ENCODE measurements at regions not wholly inside any gene's neighbourhood (a gene's known extent, or its start where the extent isn't known, plus 50 kb on each side); places are given as distances from the start of the nearest gene placed in this dataset.

DNA sequence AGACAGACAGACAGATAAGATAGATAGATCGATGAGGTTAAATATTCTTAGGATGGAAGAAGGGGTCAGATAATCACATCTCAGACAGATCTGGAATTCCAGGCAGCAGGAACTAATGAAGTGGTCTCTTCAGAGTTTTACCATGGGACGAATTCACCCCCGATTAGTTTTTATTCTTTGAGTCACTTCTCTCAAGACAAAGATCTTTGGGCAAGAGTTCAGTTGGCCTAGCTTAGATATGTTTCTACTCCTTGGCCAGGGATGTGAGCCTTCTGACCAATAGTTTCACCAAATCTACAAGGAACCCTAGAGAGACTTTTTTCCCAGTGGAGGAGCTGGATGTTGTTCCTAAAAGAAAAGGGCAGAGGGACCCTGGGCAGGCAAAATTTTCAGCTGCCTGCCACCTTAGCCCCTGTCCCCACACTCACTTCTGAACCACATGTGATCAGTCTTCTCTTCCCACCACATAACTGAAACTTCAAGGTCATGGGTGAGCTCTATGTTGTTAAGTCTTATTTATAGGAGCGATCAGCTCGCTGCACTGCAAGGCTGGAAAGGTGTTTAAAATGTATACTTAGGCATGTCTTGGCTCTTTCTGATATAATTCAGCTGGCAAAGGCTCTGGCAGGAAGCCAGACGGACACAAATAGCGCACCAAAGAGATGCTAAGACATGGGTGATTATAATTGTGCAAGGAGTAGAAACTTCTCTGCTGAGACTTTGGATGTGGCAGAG lies 132.9 kb downstream of the PALM2AKAP2 start:
- Histone ChIP-seq H3K9me3 (ENCODE audit: control insufficient read depth, insufficient read depth, low read length) (no peaks in the 10 kb centered on the region), H3K27ac (ENCODE audit: low read depth, low read length) (no peak overlapping the region), H3K9ac (ENCODE audit: low read depth, low read length) (no peak overlapping the region), H3K36me3 (ENCODE audit: control insufficient read depth, insufficient read depth, low read length) (no peaks in the 10 kb centered on the region), H3K27me3 (ENCODE audit: control insufficient read depth, insufficient read depth, low read length) (no peaks in the 10 kb centered on the region), H3K4me3 (ENCODE audit: low read depth, low read length) (no peak overlapping the region), H3K4me1 (ENCODE audit: control insufficient read depth, insufficient read depth, low read length) (peaks cover 17% of the 10 kb centered on the region)

DNA sequence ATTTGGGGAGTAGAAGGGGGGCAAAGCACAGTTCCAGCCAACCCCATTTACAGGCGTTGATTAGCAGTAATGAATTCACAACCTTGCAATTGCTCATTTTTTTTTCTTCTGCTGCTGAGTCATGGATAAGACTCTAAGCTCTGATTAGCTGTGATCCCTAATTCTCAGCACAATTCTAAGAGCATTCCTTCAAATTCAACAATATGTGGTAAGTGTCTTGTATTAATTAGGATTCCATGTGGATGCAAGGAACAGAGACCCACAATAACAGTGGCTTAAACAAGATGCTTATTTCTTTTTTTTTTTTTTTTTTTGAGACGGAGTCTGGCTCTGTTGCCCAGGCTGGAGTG lies 133.4 kb downstream of the PALM2AKAP2 start:
- no peak overlapping the region for H3K4me3 ChIP-seq (ENCODE audit: low read depth, low read length)
- H3K27me3 ChIP-seq (ENCODE audit: control insufficient read depth, insufficient read depth, low read length) = no peaks in the 10 kb centered on the region
- no peak overlapping the region for H3K27ac ChIP-seq (ENCODE audit: low read depth, low read length)
- peaks cover 17% of the 10 kb centered on the region for H3K4me1 ChIP-seq (ENCODE audit: control insufficient read depth, insufficient read depth, low read length)
- H3K9ac ChIP-seq (ENCODE audit: low read depth, low read length) = no peak overlapping the region
- H3K9me3 ChIP-seq (ENCODE audit: control insufficient read depth, insufficient read depth, low read length) = no peaks in the 10 kb centered on the region
- no peaks in the 10 kb centered on the region for H3K36me3 ChIP-seq (ENCODE audit: control insufficient read depth, insufficient read depth, low read length)

DNA sequence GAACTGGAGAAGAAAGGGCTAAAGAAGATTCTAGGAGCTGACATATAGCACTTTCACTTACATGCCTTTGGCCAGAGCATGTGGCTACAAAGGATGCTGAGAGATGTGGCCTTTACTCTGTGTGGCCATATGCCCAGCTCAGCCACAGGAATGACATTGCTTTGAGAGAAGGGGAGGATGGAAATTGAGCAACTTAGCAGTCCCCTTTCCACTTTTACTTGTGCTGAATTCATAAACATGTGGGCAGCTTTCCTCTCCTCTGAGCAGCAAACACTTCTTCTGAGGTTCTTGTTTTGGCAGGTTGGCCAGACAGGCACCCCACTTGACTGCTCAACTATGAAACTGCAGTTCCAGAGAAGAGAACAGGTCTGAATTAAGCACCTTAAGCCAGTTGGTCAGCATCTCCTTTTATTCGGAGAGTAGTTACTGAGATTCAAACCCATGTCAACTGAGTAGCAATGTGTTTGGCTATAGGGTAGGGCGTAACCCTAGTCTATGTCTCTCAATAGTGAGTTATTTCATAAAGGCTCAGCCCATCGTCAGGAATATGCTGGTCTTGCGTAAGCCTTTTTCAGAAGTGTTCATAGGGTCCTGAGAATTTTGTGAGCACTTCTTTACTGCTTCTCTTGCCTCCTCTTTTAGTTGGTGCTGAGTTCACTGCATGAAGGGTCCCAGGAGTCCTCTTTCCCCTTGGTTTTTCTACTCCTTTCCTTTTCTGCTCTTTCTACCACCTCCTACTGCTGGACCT lies 134.5 kb downstream of the PALM2AKAP2 start:
- H3K36me3 ChIP-seq (ENCODE audit: control insufficient read depth, insufficient read depth, low read length) = no peaks in the 10 kb centered on the region
- H3K27me3 ChIP-seq (ENCODE audit: control insufficient read depth, insufficient read depth, low read length) = no peaks in the 10 kb centered on the region
- no peak overlapping the region for H3K4me3 ChIP-seq (ENCODE audit: low read depth, low read length)
- peaks cover 17% of the 10 kb centered on the region for H3K4me1 ChIP-seq (ENCODE audit: control insufficient read depth, insufficient read depth, low read length)
- H3K9me3 ChIP-seq (ENCODE audit: control insufficient read depth, insufficient read depth, low read length) = no peaks in the 10 kb centered on the region
- no peak overlapping the region for H3K27ac ChIP-seq (ENCODE audit: low read depth, low read length)
- H3K9ac ChIP-seq (ENCODE audit: low read depth, low read length) = no peak overlapping the region

DNA sequence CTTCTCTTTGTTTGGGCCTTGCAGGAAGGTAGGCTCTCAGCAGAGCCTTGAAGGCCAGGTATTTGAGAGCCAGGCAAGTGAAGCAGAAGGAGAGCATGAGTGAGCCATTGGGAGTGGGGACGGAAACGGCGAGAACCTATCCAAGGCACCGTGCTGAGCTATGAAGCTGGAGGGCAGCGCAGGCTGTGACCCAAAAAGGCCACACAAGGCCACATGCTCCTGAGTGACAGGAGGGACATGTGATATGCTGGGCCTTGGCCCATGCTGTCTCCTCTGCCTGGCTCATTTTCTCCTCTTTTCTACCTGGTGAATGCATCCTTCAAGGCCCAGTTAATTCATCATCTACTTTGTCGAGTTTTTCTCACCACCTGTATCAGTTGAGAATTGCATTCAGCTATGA lies 136.3 kb downstream of the PALM2AKAP2 start:
- Histone ChIP-seq H3K4me3 (ENCODE audit: low read depth, low read length) (no peak overlapping the region), H3K9me3 (ENCODE audit: control insufficient read depth, insufficient read depth, low read length) (no peaks in the 10 kb centered on the region), H3K36me3 (ENCODE audit: control insufficient read depth, insufficient read depth, low read length) (no peaks in the 10 kb centered on the region), H3K27me3 (ENCODE audit: control insufficient read depth, insufficient read depth, low read length) (no peaks in the 10 kb centered on the region), H3K27ac (ENCODE audit: low read depth, low read length) (no peak overlapping the region), H3K4me1 (ENCODE audit: control insufficient read depth, insufficient read depth, low read length) (peaks cover 13% of the 10 kb centered on the region), H3K9ac (ENCODE audit: low read depth, low read length) (no peak overlapping the region)

DNA sequence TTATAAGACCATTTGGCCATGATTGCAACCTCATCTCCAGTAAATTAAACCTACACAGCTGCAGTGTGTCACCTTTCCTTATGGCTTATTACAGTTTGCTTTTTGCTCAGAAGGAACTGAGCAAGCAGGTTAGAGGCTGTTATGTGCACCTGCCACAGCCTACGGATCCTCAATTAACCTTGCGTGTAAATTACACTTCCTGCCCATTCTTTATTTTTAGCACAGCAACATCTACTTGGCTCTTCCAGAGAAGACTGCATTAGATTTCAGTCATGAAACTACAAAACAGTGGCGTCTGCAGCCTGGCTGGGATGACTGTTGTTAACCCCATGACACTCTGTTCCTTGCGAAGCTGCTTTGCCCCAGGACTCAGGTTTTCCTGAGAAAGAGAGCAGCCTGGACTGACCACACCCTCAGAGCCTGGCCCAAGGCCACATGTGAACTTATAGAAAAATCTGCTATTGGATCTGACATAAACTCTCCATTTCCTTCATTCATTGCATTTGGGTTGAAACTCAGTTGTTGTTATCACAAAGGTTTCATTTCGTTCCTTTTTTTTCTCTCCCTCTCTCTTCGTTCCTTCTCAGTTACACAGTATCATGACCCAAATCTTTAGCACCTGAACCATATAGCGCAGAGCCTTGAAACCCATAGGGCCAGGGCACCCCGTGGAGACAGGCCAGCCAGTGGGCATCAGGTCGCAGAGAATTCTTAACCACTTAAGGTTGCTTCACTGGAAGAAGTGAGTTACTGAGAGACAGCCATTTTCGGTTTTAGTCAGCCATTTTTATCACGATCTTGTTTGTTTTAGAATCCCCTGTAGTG lies 138.6 kb downstream of the PALM2AKAP2 start:
- H3K27me3 ChIP-seq (ENCODE audit: control insufficient read depth, insufficient read depth, low read length) = no peaks in the 10 kb centered on the region
- H3K27ac ChIP-seq (ENCODE audit: low read depth, low read length) = no peak overlapping the region
- no peak overlapping the region for H3K4me3 ChIP-seq (ENCODE audit: low read depth, low read length)
- H3K36me3 ChIP-seq (ENCODE audit: control insufficient read depth, insufficient read depth, low read length) = no peaks in the 10 kb centered on the region
- no peaks in the 10 kb centered on the region for H3K9me3 ChIP-seq (ENCODE audit: control insufficient read depth, insufficient read depth, low read length)
- no peaks in the 10 kb centered on the region; the same call in 1 of the 2 replicates for H3K4me1 ChIP-seq (ENCODE audit: control insufficient read depth, insufficient read depth, low read length)
- H3K9ac ChIP-seq (ENCODE audit: low read depth, low read length) = no peak overlapping the region

DNA sequence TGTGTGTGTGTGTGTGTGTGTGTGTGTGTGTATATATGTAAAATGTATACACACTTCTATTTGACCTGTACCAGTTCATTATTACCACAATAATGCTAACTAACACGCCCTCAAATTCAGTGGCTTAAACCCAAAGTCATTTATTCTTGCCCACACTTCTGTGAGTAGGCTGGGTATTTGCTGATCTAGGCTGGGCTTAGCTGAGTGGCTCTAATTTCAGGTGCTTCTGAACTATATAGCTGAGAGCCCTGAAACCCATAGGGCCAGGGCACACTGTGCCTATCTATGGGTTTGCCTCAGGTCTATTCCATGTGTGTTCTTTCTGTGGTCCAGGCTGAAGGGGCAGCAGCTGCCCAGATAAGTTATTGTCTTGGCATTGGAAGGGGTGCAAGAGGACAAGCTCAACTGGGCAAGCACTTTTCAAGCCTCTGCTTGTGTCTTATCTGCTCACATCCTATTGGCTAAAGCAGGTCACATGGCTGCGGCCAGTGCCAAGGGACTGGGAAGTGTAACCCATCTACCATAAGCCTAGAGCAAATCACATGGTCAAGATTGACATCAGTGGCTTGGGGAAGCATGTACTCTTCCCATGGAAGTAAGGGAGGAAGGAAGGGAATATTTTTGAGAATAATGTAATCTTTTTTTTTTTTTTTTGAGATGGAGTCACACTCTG lies 139.9 kb downstream of the PALM2AKAP2 start:
- no peak overlapping the region for H3K27ac ChIP-seq (ENCODE audit: low read depth, low read length)
- H3K4me1 ChIP-seq (ENCODE audit: control insufficient read depth, insufficient read depth, low read length) = no peaks in the 10 kb centered on the region; the same call in 1 of the 2 replicates
- no peak overlapping the region for H3K4me3 ChIP-seq (ENCODE audit: low read depth, low read length)
- no peaks in the 10 kb centered on the region for H3K36me3 ChIP-seq (ENCODE audit: control insufficient read depth, insufficient read depth, low read length)
- no peaks in the 10 kb centered on the region for H3K9me3 ChIP-seq (ENCODE audit: control insufficient read depth, insufficient read depth, low read length)
- no peak overlapping the region for H3K9ac ChIP-seq (ENCODE audit: low read depth, low read length)
- H3K27me3 ChIP-seq (ENCODE audit: control insufficient read depth, insufficient read depth, low read length) = no peaks in the 10 kb centered on the region

DNA sequence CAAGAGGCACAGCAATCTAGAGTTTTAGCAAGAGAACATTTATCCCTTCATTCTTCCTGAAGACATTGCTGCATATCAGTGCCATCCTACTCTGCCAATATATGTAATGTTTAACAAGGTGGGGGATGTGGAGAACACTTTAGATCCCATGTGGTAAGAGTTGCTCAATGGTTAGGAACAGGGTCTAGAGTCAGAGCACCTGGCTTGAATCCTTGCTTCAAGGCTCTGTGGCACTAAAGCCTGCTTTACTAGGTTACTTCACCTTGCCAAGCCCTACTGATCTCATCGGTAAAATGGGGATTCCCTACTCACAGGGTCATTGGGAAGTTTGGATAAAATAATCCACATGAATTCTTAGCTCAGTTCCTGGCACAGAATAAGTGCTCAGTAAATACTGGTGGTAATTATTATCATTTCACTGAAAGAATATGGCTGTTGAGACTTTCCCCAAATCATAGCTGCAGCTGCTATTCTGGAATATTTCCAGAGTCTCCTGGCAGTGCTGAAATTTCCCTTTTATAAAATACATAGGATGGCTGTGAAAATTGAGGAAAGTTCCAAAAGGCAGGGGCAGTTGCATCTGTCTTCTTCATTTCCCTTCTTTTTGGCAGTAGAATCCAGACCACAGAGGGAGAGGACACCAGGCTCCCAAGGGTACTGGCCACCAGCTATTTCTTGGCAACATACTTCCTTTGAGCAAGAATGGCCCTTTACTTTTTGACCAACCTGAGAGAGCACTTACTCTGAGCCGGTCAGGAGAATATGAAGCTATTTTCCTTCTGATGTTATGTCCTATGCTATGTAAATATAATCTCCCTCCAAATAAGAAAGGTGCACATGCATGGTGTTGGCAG lies 142.8 kb downstream of the PALM2AKAP2 start:
- Histone ChIP-seq H3K36me3 (ENCODE audit: control insufficient read depth, insufficient read depth, low read length) (no peaks in the 10 kb centered on the region), H3K9ac (ENCODE audit: low read depth, low read length) (no peak overlapping the region), H3K27me3 (ENCODE audit: control insufficient read depth, insufficient read depth, low read length) (no peaks in the 10 kb centered on the region), H3K4me3 (ENCODE audit: low read depth, low read length) (no peak overlapping the region), H3K4me1 (ENCODE audit: control insufficient read depth, insufficient read depth, low read length) (no peaks in the 10 kb centered on the region; the same call in 1 of the 2 replicates), H3K27ac (ENCODE audit: low read depth, low read length) (no peak overlapping the region), H3K9me3 (ENCODE audit: control insufficient read depth, insufficient read depth, low read length) (no peaks in the 10 kb centered on the region)

DNA sequence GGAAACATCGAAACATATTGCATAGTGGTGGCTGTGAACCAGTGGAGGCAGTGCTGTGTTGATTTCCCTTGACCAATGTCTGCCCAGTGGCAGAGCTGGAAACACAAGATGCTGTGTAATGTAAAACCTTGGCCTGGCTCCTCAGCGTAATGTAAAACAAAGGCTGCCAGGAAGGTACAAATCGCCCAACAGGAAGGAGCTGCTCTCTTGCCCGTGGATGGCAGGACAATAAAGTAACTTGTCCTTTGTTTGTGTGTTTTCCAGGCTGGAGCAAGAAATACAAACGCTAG lies 143.4 kb downstream of the PALM2AKAP2 start:
- Histone ChIP-seq H3K9me3 (ENCODE audit: control insufficient read depth, insufficient read depth, low read length) (no peaks in the 10 kb centered on the region), H3K27me3 (ENCODE audit: control insufficient read depth, insufficient read depth, low read length) (no peaks in the 10 kb centered on the region), H3K27ac (ENCODE audit: low read depth, low read length) (no peak overlapping the region), H3K4me1 (ENCODE audit: control insufficient read depth, insufficient read depth, low read length) (no peaks in the 10 kb centered on the region; the same call in 1 of the 2 replicates), H3K4me3 (ENCODE audit: low read depth, low read length) (no peak overlapping the region), H3K36me3 (ENCODE audit: control insufficient read depth, insufficient read depth, low read length) (no peaks in the 10 kb centered on the region), H3K9ac (ENCODE audit: low read depth, low read length) (no peak overlapping the region)

DNA sequence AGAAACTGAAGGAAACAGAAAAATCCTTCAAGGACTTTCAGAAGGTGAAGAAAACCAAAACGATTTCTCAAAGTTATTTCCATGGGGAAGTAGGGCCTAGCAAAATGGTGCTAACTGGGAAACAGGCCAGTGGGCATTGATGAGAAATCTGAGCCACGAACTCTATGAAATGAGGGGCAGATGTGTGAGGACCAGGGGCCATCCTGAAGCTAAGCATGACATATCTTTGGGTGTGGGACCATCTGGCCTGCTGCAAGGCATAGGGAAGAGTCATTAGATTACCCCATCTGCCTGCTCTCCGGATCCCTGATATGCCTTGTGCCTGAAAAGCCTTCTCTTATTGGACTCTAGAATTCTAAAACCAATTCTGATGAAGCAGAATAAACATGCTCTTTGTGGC lies 143.8 kb downstream of the PALM2AKAP2 start:
- Histone ChIP-seq H3K9me3 (ENCODE audit: control insufficient read depth, insufficient read depth, low read length) (no peaks in the 10 kb centered on the region), H3K4me1 (ENCODE audit: control insufficient read depth, insufficient read depth, low read length) (no peaks in the 10 kb centered on the region; the same call in 1 of the 2 replicates), H3K9ac (ENCODE audit: low read depth, low read length) (no peak overlapping the region), H3K4me3 (ENCODE audit: low read depth, low read length) (no peak overlapping the region), H3K27ac (ENCODE audit: low read depth, low read length) (no peak overlapping the region), H3K36me3 (ENCODE audit: control insufficient read depth, insufficient read depth, low read length) (no peaks in the 10 kb centered on the region), H3K27me3 (ENCODE audit: control insufficient read depth, insufficient read depth, low read length) (no peaks in the 10 kb centered on the region)

DNA sequence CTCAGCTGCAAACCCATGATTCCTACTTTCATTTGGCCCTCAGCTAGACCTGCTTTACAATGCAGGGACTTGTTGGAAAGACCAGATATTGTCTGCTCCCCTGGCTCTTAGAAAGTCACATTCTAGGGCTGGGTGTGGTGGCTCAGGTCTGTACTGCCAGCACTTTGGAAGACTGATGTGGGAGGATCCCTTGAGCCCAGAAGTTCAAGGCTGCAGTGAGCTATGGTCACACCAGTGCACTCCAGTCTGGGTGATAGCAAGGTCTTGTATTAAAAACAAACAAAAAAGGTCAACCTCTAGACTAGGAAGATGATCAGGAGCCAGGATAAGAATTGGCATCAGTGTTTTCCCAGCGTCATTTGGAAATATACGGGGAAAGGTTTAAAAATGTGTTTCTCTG lies 145.8 kb downstream of the PALM2AKAP2 start:
- no peaks in the 10 kb centered on the region for H3K9me3 ChIP-seq (ENCODE audit: control insufficient read depth, insufficient read depth, low read length)
- H3K36me3 ChIP-seq (ENCODE audit: control insufficient read depth, insufficient read depth, low read length) = no peaks in the 10 kb centered on the region
- H3K4me3 ChIP-seq (ENCODE audit: low read depth, low read length) = no peak overlapping the region
- H3K27me3 ChIP-seq (ENCODE audit: control insufficient read depth, insufficient read depth, low read length) = no peaks in the 10 kb centered on the region
- H3K27ac ChIP-seq (ENCODE audit: low read depth, low read length) = no peak overlapping the region
- no peaks in the 10 kb centered on the region; the same call in 1 of the 2 replicates for H3K4me1 ChIP-seq (ENCODE audit: control insufficient read depth, insufficient read depth, low read length)
- no peak overlapping the region for H3K9ac ChIP-seq (ENCODE audit: low read depth, low read length)

All from HUES48 (cell line).